ENCODE measurements at regions not wholly inside any gene's neighbourhood (a gene's known extent, or its start where the extent isn't known, plus 50 kb on each side); places are given as distances from the start of the nearest gene placed in this dataset.
"Not testable (repeated sequence)": the region's sequence is repeated elsewhere in the genome, so short reads cannot be mapped to it uniquely, and the experiment has no call there.

DNA sequence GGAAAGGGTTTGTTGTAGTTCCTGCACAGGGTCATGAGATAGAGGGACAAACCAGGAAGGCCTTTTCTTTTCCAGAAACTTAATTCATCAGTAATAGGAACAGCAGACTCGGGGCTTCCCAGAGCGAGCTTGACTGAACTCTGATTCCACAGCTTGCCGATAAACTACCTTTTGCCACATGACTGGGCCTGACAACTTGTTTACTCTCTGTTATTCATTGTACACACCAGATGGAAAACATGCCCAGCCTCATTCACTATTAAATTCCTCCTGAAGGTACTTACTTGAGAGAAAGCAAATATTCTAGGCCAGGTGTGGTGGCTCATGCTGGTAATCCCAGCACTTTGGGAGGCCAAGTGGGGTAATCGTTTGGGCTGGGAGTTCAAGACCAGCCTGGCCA is 77.1 kb upstream of the FGFR2 start:
- TF ChIP-seq POLR2A (IDR thresholded peaks at IDR 0.05) (no peak), POLR2AphosphoS5 (IDR thresholded peaks at IDR 0.05) (no peak)
- TF ChIP-seq, protein P1, sequence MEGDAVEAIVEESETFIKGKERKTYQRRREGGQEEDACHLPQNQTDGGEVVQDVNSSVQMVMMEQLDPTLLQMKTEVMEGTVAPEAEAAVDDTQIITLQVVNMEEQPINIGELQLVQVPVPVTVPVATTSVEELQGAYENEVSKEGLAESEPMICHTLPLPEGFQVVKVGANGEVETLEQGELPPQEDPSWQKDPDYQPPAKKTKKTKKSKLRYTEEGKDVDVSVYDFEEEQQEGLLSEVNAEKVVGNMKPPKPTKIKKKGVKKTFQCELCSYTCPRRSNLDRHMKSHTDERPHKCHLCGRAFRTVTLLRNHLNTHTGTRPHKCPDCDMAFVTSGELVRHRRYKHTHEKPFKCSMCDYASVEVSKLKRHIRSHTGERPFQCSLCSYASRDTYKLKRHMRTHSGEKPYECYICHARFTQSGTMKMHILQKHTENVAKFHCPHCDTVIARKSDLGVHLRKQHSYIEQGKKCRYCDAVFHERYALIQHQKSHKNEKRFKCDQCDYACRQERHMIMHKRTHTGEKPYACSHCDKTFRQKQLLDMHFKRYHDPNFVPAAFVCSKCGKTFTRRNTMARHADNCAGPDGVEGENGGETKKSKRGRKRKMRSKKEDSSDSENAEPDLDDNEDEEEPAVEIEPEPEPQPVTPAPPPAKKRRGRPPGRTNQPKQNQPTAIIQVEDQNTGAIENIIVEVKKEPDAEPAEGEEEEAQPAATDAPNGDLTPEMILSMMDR (IDR thresholded peaks at IDR 0.05), result no peak
- Histone ChIP-seq H3K27me3 (no peaks in the 10 kb centered on the region), H3K4me3 (no peak overlapping the region), H3K4me1 (no peaks in the 10 kb centered on the region), H3K36me3 (no peaks in the 10 kb centered on the region), H3K27ac (no peak overlapping the region), H3K9me3 (peaks cover 0 to 8% of the 10 kb centered on the region in 2 donors)
- intact Hi-C loops (cut with DNase I; ENCODE audit: low total_unique reads), result no loop called here
- DNase-seq (ENCODE audit: low spot score in 2 of 2), result no peak

DNA sequence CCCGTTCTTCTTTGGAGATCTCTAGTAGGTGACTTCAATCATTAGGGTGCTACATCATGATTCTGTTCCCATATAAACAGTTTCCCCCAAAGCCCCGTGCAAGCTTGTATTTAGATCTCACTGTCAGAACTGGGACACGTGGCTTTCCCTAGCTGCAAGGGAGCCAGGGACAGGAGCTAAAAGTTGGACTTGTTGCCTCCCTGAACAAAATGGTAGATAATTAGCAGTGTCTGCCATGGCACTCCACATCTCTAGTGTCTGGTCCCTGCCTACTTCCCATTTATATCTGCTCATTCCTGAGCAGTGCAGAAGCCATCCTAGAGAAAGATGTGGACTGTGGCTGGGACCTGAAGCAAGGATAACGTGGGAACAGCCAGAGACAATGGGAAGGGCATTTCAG is 76.6 kb upstream of the FGFR2 start:
- no peak for TF ChIP-seq POLR2AphosphoS5 (IDR thresholded peaks at IDR 0.05)
- TF ChIP-seq POLR2A (IDR thresholded peaks at IDR 0.05), result no peak
- TF ChIP-seq, protein P1 (IDR thresholded peaks at IDR 0.05), result no peak
- no peak for DNase-seq (ENCODE audit: low spot score in 2 of 2)
- intact Hi-C loops (cut with DNase I; ENCODE audit: low total_unique reads), result no loop called here
- no peaks in the 10 kb centered on the region for H3K27me3 ChIP-seq
- peaks cover 0 to 8% of the 10 kb centered on the region in 2 donors for H3K9me3 ChIP-seq
- H3K4me1 ChIP-seq, result no peaks in the 10 kb centered on the region
- H3K27ac ChIP-seq, result no peak overlapping the region
- no peaks in the 10 kb centered on the region for H3K36me3 ChIP-seq
- no peak overlapping the region for H3K4me3 ChIP-seq

DNA sequence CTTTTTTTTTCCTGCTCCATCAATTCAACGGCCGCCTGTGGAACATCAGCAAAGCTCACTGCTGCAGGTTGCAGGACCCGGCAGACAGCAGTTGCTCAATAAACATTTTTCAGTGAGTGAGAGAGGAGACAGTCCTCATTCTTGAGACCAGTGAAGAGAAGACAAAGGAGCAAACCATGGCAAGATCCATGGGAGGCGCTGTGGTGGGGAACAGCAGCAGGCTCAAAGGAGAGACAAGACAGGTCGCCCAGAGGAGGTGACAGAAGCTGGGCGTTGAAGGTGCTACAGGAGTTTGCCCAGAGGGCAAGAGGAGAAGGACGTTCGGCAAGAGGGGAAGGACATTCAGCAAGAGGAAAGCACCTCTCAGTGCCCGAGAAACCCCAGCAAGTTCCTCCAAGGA is 74.5 kb upstream of the FGFR2 start:
- intact Hi-C loops (cut with DNase I; ENCODE audit: low total_unique reads), result no loop called here
- H3K36me3 ChIP-seq, result no peaks in the 10 kb centered on the region
- H3K4me1 ChIP-seq, result no peaks in the 10 kb centered on the region
- no peaks in the 10 kb centered on the region for H3K27me3 ChIP-seq
- H3K27ac ChIP-seq, result no peak overlapping the region
- TF ChIP-seq, protein P1 (IDR thresholded peaks at IDR 0.05), result no peak
- no peak for TF ChIP-seq POLR2AphosphoS5 (IDR thresholded peaks at IDR 0.05)
- no peak for TF ChIP-seq POLR2A (IDR thresholded peaks at IDR 0.05)
- H3K4me3 ChIP-seq, result no peak overlapping the region
- peaks cover 0 to 4% of the 10 kb centered on the region in 2 donors for H3K9me3 ChIP-seq
- DNase-seq (ENCODE audit: low spot score in 2 of 2), result no peak

DNA sequence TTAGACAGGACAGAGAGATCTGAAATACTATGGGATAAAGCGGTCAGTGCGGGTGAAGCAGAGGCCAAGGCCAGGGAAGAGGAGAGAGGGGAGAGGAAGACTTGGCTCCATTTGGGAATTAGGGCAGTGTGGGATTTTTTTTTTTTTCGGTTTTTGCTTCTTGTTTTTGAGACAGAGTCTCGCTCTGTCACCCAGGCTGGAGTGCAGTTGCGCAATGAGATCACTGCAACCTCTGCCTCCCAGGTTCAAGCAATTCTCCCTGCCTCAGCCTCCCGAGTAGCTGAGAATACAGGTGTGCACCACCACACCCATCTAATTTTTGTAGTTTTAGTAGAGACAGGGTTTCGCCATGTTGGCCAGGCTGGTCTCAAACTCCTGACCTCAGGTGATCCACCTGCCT is 71.6 kb upstream of the FGFR2 start:
- intact Hi-C loops (cut with DNase I; ENCODE audit: low total_unique reads); H3K27ac ChIP-seq; H3K36me3 ChIP-seq; H3K27me3 ChIP-seq; DNase-seq (ENCODE audit: low spot score in 2 of 2); H3K4me3 ChIP-seq; H3K4me1 ChIP-seq; H3K9me3 ChIP-seq: not testable (repeated sequence)

DNA sequence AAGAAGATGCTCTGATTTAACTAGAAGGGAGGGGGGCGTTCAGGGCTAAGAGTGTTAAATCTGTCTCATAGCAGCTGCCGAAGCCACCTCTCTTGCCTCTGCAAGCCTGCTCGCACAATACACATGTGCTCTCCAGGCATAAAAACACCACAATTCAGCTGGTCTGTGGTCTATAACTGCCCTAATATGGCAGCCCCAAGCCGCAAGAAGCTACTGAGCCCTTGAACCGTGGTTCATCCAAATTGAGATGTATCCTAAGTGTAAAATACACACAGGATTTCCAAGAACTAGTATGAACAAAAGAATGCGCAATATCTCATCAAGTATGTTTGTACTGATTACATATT is 70.8 kb upstream of the FGFR2 start:
- intact Hi-C loops (cut with DNase I; ENCODE audit: low total_unique reads), result no loop called here

More for the DNA sequence above, 70.8 kb upstream of the FGFR2 start:
- Histone ChIP-seq H3K27me3 (no peaks in the 10 kb centered on the region), H3K9me3 (no peaks in the 10 kb centered on the region), H3K4me3 (peak overlapping the region in 1 of 3 donors; percentile 7), H3K27ac (peak overlapping the region in 1 of 2 donors; percentile 43), H3K36me3 (no peaks in the 10 kb centered on the region), H3K4me1 (no peaks in the 10 kb centered on the region)
- DNase-seq (ENCODE audit: low spot score in 2 of 2), result no peak
- TF ChIP-seq POLR2A (IDR thresholded peaks at IDR 0.05) (no peak), POLR2AphosphoS5 (IDR thresholded peaks at IDR 0.05) (no peak)
- TF ChIP-seq, protein P1 (IDR thresholded peaks at IDR 0.05), result no peak

Measured in breast epithelium (tissue), 4 donors.